OCI-LY1 (cell line): ENCODE measurements at regions not wholly inside any gene's neighbourhood (a gene's known extent, or its start where the extent isn't known, plus 50 kb on each side); places are given as distances from the start of the nearest gene placed in this dataset.

Experiments
- H2AFZ ChIP-seq: fragments of 200-600 bp; sonication (generic), shearing (Covaris generic); 2 replicates; pipeline ENCODE4 v1.6.0; 2014; ENCODE audit warnings: antibody characterized with exemption, mild to moderate bottlenecking, low read length
- H3F3A ChIP-seq: fragments of 200-600 bp; sonication (generic), shearing (Covaris generic); 2 replicates; pipeline ENCODE4 v1.6.0; 2014; ENCODE audit warnings: mild to moderate bottlenecking, antibody characterized with exemption, low read length, moderate library complexity; ENCODE audit not compliant: insufficient read depth
- H3K27ac ChIP-seq: fragments of 200-600 bp; sonication (generic); 2 replicates; pipeline ENCODE4 v1.5.1; 2014; ENCODE audit warnings: low read length, mixed run types, mild to moderate bottlenecking, low read depth; ENCODE audit not compliant: poor library complexity, severe bottlenecking
- H3K27me3 ChIP-seq: fragments of 200-600 bp; sonication (generic); 2 replicates; pipeline ENCODE4 v1.6.0; 2014; ENCODE audit warnings: antibody characterized with exemption, mild to moderate bottlenecking, low read length, moderate library complexity; ENCODE audit not compliant: insufficient read depth
- H3K36me3 ChIP-seq: fragments of 200-600 bp; sonication (generic); 2 replicates; pipeline ENCODE4 v1.6.1; 2014; ENCODE audit warnings: mild to moderate bottlenecking, antibody characterized with exemption, low read length, moderate library complexity, mixed read lengths; ENCODE audit not compliant: insufficient read depth
- H3K4me1 ChIP-seq: fragments of 200-600 bp; sonication (generic); 2 replicates; pipeline ENCODE4 v1.5.1; 2014; ENCODE audit warnings: mild to moderate bottlenecking, low read length, moderate library complexity; ENCODE audit not compliant: insufficient read depth, severe bottlenecking
- H3K4me2 ChIP-seq: fragments of 200-600 bp; sonication (generic), shearing (Covaris generic); 2 replicates; pipeline ENCODE4 v1.6.1; 2014; ENCODE audit warnings: low read length
- H3K4me3 ChIP-seq: fragments of 200-600 bp; sonication (generic); 2 replicates; pipeline ENCODE4 v1.5.1; 2014; ENCODE audit warnings: low read length, low read depth, mild to moderate bottlenecking, mixed read lengths; ENCODE audit not compliant: poor library complexity, severe bottlenecking
- H3K79me2 ChIP-seq: fragments of 200-600 bp; shearing (Covaris generic); 2 replicates; pipeline ENCODE4 v1.6.1; 2016; ENCODE audit warnings: mixed run types, low read length, mixed read lengths; ENCODE audit not compliant: insufficient read depth
- H3K9ac ChIP-seq: fragments of 200-600 bp; sonication (generic), shearing (Covaris generic); 2 replicates; pipeline ENCODE4 v1.6.1; 2014; ENCODE audit warnings: mild to moderate bottlenecking, low read length, mixed read lengths
- H3K9me2 ChIP-seq: fragments of 200-600 bp; sonication (generic), shearing (Covaris generic); 2 replicates; pipeline ENCODE4 v1.6.1; 2014; ENCODE audit warnings: low read depth, mild to moderate bottlenecking, low read length, mixed read lengths
- H3K9me3 ChIP-seq: fragments of 200-600 bp; shearing (Covaris generic); 2 replicates; pipeline ENCODE4 v1.6.1; 2014; ENCODE audit warnings: low read length, mixed read lengths
- H4K20me1 ChIP-seq: fragments of 200-600 bp; sonication (generic), shearing (Covaris generic); 2 replicates; pipeline ENCODE4 v1.6.0; 2016; ENCODE audit warnings: mild to moderate bottlenecking, low read length; ENCODE audit not compliant: insufficient read depth
- CTCF ChIP-seq: fragments of 200-600 bp; sonication (generic), shearing (Covaris generic); IDR thresholded peaks from 2 replicates; pipeline ENCODE4 v1.5.1; 2017; ENCODE audit warnings: mild to moderate bottlenecking, antibody characterized with exemption, low read length, moderate library complexity, mixed read lengths
- EZH2 ChIP-seq: fragments of 200-600 bp; sonication (generic), shearing (Covaris generic); IDR thresholded peaks from 2 replicates; pipeline ENCODE4 v1.8.0; 2017; ENCODE audit warnings: borderline replicate concordance, mixed run types, mild to moderate bottlenecking, antibody characterized with exemption, low read length, moderate library complexity, mixed read lengths

GRCh38 chr1:29516063-29516820, 279.9 kb downstream of the PTPRU start:
- Histone ChIP-seq H3K9ac (no peak overlapping the region), H3K4me3 (no peak overlapping the region), H3K9me3 (no peaks in the 10 kb centered on the region), H3K36me3 (no peaks in the 10 kb centered on the region), H3F3A (no peaks in the 10 kb centered on the region), H3K27me3 (no peaks in the 10 kb centered on the region), H3K9me2 (no peaks in the 10 kb centered on the region), H3K79me2 (no peaks in the 10 kb centered on the region), H2AFZ (no peak overlapping the region), H3K27ac (no peak overlapping the region), H3K4me1 (no peaks in the 10 kb centered on the region), H4K20me1 (no peaks in the 10 kb centered on the region), H3K4me2 (no peak overlapping the region)
- no peak for TF ChIP-seq EZH2
- TF ChIP-seq CTCF = no peak

GRCh38 chr1:29515170-29515955, 279.0 kb downstream of the PTPRU start:
- Histone ChIP-seq H3K36me3 (no peaks in the 10 kb centered on the region), H3K79me2 (no peaks in the 10 kb centered on the region), H2AFZ (no peak overlapping the region), H3K4me1 (no peaks in the 10 kb centered on the region), H3K9me2 (no peaks in the 10 kb centered on the region), H3K4me3 (no peak overlapping the region), H3K4me2 (no peak overlapping the region), H4K20me1 (no peaks in the 10 kb centered on the region), H3K9ac (no peak overlapping the region), H3K27ac (no peak overlapping the region), H3K9me3 (no peaks in the 10 kb centered on the region), H3F3A (no peaks in the 10 kb centered on the region), H3K27me3 (no peaks in the 10 kb centered on the region)
- no peak for TF ChIP-seq CTCF
- TF ChIP-seq EZH2 = no peak

- no peak overlapping the region for H2AFZ ChIP-seq
- no peaks in the 10 kb centered on the region for H4K20me1 ChIP-seq
- no peak overlapping the region for H3K4me2 ChIP-seq
- H3K9me3 ChIP-seq = no peaks in the 10 kb centered on the region
- H3K9me2 ChIP-seq = no peaks in the 10 kb centered on the region
- H3K79me2 ChIP-seq = no peaks in the 10 kb centered on the region
- no peaks in the 10 kb centered on the region for H3K36me3 ChIP-seq
- TF ChIP-seq EZH2 (no peak), CTCF (no peak)
- H3F3A ChIP-seq = no peaks in the 10 kb centered on the region
- H3K27me3 ChIP-seq = no peaks in the 10 kb centered on the region
- no peaks in the 10 kb centered on the region for H3K4me1 ChIP-seq
- no peak overlapping the region for H3K27ac ChIP-seq
- no peak overlapping the region for H3K4me3 ChIP-seq
- H3K9ac ChIP-seq = no peak overlapping the region
These were observed 278.2 kb downstream of the PTPRU start for GRCh38 chr1:29514361-29515169.
